ENCODE measurements at regions not wholly inside any gene's neighbourhood (a gene's known extent, or its start where the extent isn't known, plus 50 kb on each side); places are given as distances from the start of the nearest gene placed in this dataset.

- Histone ChIP-seq H3K9ac (ENCODE audit: low read depth in 1 of 2, low read length in 2 of 2) (no peak overlapping the region), H3K27ac (ENCODE audit: low read depth, low read length) (no peak overlapping the region), H3K27me3 (ENCODE audit: control insufficient read depth in 1 of 2, insufficient read depth in 2 of 2, low read length in 2 of 2) (no peaks in the 10 kb centered on the region), H3K4me3 (ENCODE audit: low read depth in 1 of 2, low read length in 2 of 2) (no peak overlapping the region), H3K36me3 (ENCODE audit: control insufficient read depth in 1 of 2, insufficient read depth in 2 of 2, low read length in 2 of 2) (no peaks in the 10 kb centered on the region), H3K9me3 (ENCODE audit: control insufficient read depth in 1 of 2, low read length in 2 of 2) (peaks cover 0 to under 1% of the 10 kb centered on the region in 2 donors), H3K4me1 (ENCODE audit: control insufficient read depth in 1 of 2, insufficient read depth in 2 of 2, low read length in 2 of 2) (peaks cover 0 to 1% of the 10 kb centered on the region in 2 donors)
These were observed 53.1 kb upstream of the STK39 start for GRCh38 chr2:168300460-168300859.

- no peak overlapping the region for H3K9ac ChIP-seq (ENCODE audit: low read depth in 1 of 2, low read length in 2 of 2)
- no peak overlapping the region for H3K27ac ChIP-seq (ENCODE audit: low read depth, low read length)
- H3K27me3 ChIP-seq (ENCODE audit: control insufficient read depth in 1 of 2, insufficient read depth in 2 of 2, low read length in 2 of 2): no peaks in the 10 kb centered on the region
- peaks cover 0 to 8% of the 10 kb centered on the region in 2 donors for H3K9me3 ChIP-seq (ENCODE audit: control insufficient read depth in 1 of 2, low read length in 2 of 2)
- no peaks in the 10 kb centered on the region for H3K4me1 ChIP-seq (ENCODE audit: control insufficient read depth in 1 of 2, insufficient read depth in 2 of 2, low read length in 2 of 2)
- no peaks in the 10 kb centered on the region for H3K36me3 ChIP-seq (ENCODE audit: control insufficient read depth in 1 of 2, insufficient read depth in 2 of 2, low read length in 2 of 2)
- H3K4me3 ChIP-seq (ENCODE audit: low read depth in 1 of 2, low read length in 2 of 2): no peak overlapping the region
These were observed 56.8 kb upstream of the STK39 start for GRCh38 chr2:168304024-168304681.

- Histone ChIP-seq H3K4me3 (ENCODE audit: low read depth in 1 of 2, low read length in 2 of 2) (no peak overlapping the region), H3K9ac (ENCODE audit: low read depth in 1 of 2, low read length in 2 of 2) (no peak overlapping the region), H3K27me3 (ENCODE audit: control insufficient read depth in 1 of 2, insufficient read depth in 2 of 2, low read length in 2 of 2) (no peaks in the 10 kb centered on the region), H3K4me1 (ENCODE audit: control insufficient read depth in 1 of 2, insufficient read depth in 2 of 2, low read length in 2 of 2) (peaks cover 0 to 7% of the 10 kb centered on the region in 2 donors), H3K27ac (ENCODE audit: low read depth, low read length) (no peak overlapping the region), H3K9me3 (ENCODE audit: control insufficient read depth in 1 of 2, low read length in 2 of 2) (peaks cover 0 to 8% of the 10 kb centered on the region in 2 donors), H3K36me3 (ENCODE audit: control insufficient read depth in 1 of 2, insufficient read depth in 2 of 2, low read length in 2 of 2) (no peaks in the 10 kb centered on the region)
These were observed 60.0 kb upstream of the STK39 start for GRCh38 chr2:168307379-168307778.

GRCh38 chr2:168310580-168310979 is 63.2 kb upstream of the STK39 start:
- H3K4me3 ChIP-seq (ENCODE audit: low read depth in 1 of 2, low read length in 2 of 2): no peak overlapping the region
- H3K27ac ChIP-seq (ENCODE audit: low read depth, low read length): no peak overlapping the region

GRCh38 chr2:168311261-168311910 is 64.0 kb upstream of the STK39 start:
- Histone ChIP-seq H3K4me3 (ENCODE audit: low read depth in 1 of 2, low read length in 2 of 2) (no peak overlapping the region), H3K4me1 (ENCODE audit: control insufficient read depth in 1 of 2, insufficient read depth in 2 of 2, low read length in 2 of 2) (peaks cover 0 to 12% of the 10 kb centered on the region in 2 donors), H3K9me3 (ENCODE audit: control insufficient read depth in 1 of 2, low read length in 2 of 2) (peaks cover 0 to 4% of the 10 kb centered on the region in 2 donors), H3K27me3 (ENCODE audit: control insufficient read depth in 1 of 2, insufficient read depth in 2 of 2, low read length in 2 of 2) (no peaks in the 10 kb centered on the region), H3K27ac (ENCODE audit: low read depth, low read length) (no peak overlapping the region), H3K9ac (ENCODE audit: low read depth in 1 of 2, low read length in 2 of 2) (no peak overlapping the region), H3K36me3 (ENCODE audit: control insufficient read depth in 1 of 2, insufficient read depth in 2 of 2, low read length in 2 of 2) (no peaks in the 10 kb centered on the region)

More at GRCh38 chr2:168310580-168310979, 63.2 kb upstream of the STK39 start:
- peaks cover 0 to 9% of the 10 kb centered on the region in 2 donors for H3K4me1 ChIP-seq (ENCODE audit: control insufficient read depth in 1 of 2, insufficient read depth in 2 of 2, low read length in 2 of 2)
- H3K9me3 ChIP-seq (ENCODE audit: control insufficient read depth in 1 of 2, low read length in 2 of 2): peaks cover 0 to 6% of the 10 kb centered on the region in 2 donors
- H3K36me3 ChIP-seq (ENCODE audit: control insufficient read depth in 1 of 2, insufficient read depth in 2 of 2, low read length in 2 of 2): no peaks in the 10 kb centered on the region
- H3K9ac ChIP-seq (ENCODE audit: low read depth in 1 of 2, low read length in 2 of 2): no peak overlapping the region
- no peaks in the 10 kb centered on the region for H3K27me3 ChIP-seq (ENCODE audit: control insufficient read depth in 1 of 2, insufficient read depth in 2 of 2, low read length in 2 of 2)

DNA sequence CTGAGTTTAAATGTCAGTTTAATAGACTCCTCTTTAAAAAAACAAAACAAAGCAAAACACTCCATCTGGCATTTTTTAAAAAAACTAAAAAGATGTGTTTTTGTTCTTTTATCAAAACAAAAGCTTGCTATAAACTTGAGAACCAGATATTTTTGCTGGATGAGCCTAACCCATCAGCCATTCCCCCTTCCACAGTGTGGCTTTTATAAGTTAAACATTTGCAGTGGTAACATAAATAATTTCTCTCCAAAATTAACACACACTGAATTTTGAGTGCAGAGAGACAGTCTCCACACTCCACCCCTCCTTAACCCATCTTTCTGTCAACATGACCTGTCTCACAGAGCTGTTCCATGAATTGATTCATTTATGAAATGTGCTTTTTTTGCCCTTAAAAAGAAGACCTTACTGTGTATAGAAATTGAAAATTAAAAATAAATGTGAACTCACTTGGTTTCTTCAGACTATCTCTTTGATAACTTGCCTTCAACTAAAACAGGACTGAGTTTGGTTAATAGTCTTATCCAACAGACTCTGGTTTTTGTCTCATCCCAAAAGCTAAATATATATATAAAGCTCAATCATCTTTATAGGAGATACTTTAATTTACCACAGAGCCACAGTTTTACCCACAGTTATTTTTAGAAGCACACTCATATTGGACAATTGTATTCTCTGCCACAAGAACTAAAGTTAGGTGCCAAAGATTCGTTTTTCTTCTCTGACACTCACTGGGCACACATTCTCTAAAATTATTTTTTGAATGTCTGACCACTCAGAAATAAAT is 64.8 kb upstream of the STK39 start:
- H3K4me1 ChIP-seq (ENCODE audit: control insufficient read depth in 1 of 2, insufficient read depth in 2 of 2, low read length in 2 of 2): peaks cover 0 to 12% of the 10 kb centered on the region in 2 donors
- H3K27me3 ChIP-seq (ENCODE audit: control insufficient read depth in 1 of 2, insufficient read depth in 2 of 2, low read length in 2 of 2): no peaks in the 10 kb centered on the region
- no peak overlapping the region for H3K27ac ChIP-seq (ENCODE audit: low read depth, low read length)
- H3K9me3 ChIP-seq (ENCODE audit: control insufficient read depth in 1 of 2, low read length in 2 of 2): peaks cover 0 to 3% of the 10 kb centered on the region in 2 donors
- H3K4me3 ChIP-seq (ENCODE audit: low read depth in 1 of 2, low read length in 2 of 2): no peak overlapping the region
- no peak overlapping the region for H3K9ac ChIP-seq (ENCODE audit: low read depth in 1 of 2, low read length in 2 of 2)
- no peaks in the 10 kb centered on the region for H3K36me3 ChIP-seq (ENCODE audit: control insufficient read depth in 1 of 2, insufficient read depth in 2 of 2, low read length in 2 of 2)

DNA sequence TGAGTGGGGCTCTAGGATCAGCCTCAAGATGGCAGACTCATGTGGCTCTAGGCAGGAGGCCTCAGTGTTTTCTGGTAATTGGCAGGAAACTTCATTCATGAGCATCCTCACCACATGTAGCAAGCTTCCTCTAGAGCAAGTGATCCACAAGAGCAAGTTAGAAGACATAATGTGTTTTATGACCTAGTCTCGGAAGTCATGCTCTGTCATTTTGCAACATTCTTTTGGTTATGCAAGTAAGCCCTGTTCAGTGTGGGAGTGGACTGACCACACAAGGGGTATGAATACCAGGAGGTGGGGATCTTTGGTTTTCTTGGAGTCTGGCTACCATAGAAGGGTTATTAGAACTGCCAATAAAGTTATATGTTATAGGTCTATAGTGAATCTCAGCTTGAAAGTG is 66.8 kb upstream of the STK39 start:
- H3K4me1 ChIP-seq (ENCODE audit: control insufficient read depth in 1 of 2, insufficient read depth in 2 of 2, low read length in 2 of 2): peaks cover 0 to 12% of the 10 kb centered on the region in 2 donors

DNA sequence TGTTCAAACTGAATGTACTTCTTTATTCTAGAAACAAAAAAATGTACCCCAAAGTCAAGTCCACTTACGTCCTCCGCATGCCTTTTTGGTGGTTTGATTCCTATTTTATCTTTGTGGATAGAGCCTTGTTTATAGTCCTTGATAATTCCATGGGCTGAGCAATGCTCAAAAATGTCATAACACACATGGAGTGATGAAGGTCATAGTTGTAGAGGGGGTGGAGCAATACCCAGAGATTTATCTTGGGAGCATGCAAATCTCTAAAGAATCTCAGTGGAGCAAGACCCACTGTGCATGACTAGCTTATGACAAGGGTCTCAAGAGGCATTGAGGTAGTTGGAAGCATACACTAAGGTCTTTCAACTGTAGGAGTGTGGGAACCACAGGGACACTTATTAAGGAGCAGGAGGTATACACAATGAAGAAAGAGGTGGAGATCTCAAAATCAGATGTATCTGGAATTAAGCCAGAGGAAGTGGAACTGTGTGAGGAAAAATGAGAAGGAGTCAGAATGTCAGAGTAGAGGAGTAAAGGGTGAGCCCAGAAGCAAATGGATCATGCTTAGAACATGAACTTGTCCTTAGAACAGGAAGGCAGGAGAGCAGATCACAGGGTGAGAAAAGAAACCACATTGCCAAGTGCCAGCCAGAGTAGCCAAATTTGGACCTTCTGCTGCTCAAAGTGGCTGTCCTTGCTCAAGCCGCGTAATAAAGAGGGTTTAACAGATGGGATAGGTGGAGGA is 68.1 kb upstream of the STK39 start:
- Histone ChIP-seq H3K36me3 (ENCODE audit: control insufficient read depth in 1 of 2, insufficient read depth in 2 of 2, low read length in 2 of 2) (no peaks in the 10 kb centered on the region), H3K4me3 (ENCODE audit: low read depth in 1 of 2, low read length in 2 of 2) (no peak overlapping the region), H3K9me3 (ENCODE audit: control insufficient read depth in 1 of 2, low read length in 2 of 2) (no peaks in the 10 kb centered on the region), H3K27me3 (ENCODE audit: control insufficient read depth in 1 of 2, insufficient read depth in 2 of 2, low read length in 2 of 2) (no peaks in the 10 kb centered on the region), H3K27ac (ENCODE audit: low read depth, low read length) (no peak overlapping the region), H3K9ac (ENCODE audit: low read depth in 1 of 2, low read length in 2 of 2) (no peak overlapping the region), H3K4me1 (ENCODE audit: control insufficient read depth in 1 of 2, insufficient read depth in 2 of 2, low read length in 2 of 2) (peaks cover 0 to 12% of the 10 kb centered on the region in 2 donors)

More for the DNA sequence above, 66.8 kb upstream of the STK39 start:
- Histone ChIP-seq H3K9me3 (ENCODE audit: control insufficient read depth in 1 of 2, low read length in 2 of 2) (no peaks in the 10 kb centered on the region), H3K27me3 (ENCODE audit: control insufficient read depth in 1 of 2, insufficient read depth in 2 of 2, low read length in 2 of 2) (no peaks in the 10 kb centered on the region), H3K27ac (ENCODE audit: low read depth, low read length) (no peak overlapping the region), H3K9ac (ENCODE audit: low read depth in 1 of 2, low read length in 2 of 2) (no peak overlapping the region), H3K36me3 (ENCODE audit: control insufficient read depth in 1 of 2, insufficient read depth in 2 of 2, low read length in 2 of 2) (no peaks in the 10 kb centered on the region), H3K4me3 (ENCODE audit: low read depth in 1 of 2, low read length in 2 of 2) (no peak overlapping the region)

- Histone ChIP-seq H3K36me3 (ENCODE audit: control insufficient read depth in 1 of 2, insufficient read depth in 2 of 2, low read length in 2 of 2) (no peaks in the 10 kb centered on the region), H3K27ac (ENCODE audit: low read depth, low read length) (no peak overlapping the region), H3K4me3 (ENCODE audit: low read depth in 1 of 2, low read length in 2 of 2) (no peak overlapping the region)
These were observed 68.7 kb upstream of the STK39 start for GRCh38 chr2:168316073-168316440.

More at GRCh38 chr2:168316073-168316440, 68.7 kb upstream of the STK39 start:
- no peak overlapping the region for H3K9ac ChIP-seq (ENCODE audit: low read depth in 1 of 2, low read length in 2 of 2)
- peaks cover 0 to 10% of the 10 kb centered on the region in 2 donors for H3K4me1 ChIP-seq (ENCODE audit: control insufficient read depth in 1 of 2, insufficient read depth in 2 of 2, low read length in 2 of 2)
- H3K9me3 ChIP-seq (ENCODE audit: control insufficient read depth in 1 of 2, low read length in 2 of 2): no peaks in the 10 kb centered on the region
- H3K27me3 ChIP-seq (ENCODE audit: control insufficient read depth in 1 of 2, insufficient read depth in 2 of 2, low read length in 2 of 2): no peaks in the 10 kb centered on the region

Data from duodenal mucosa (tissue), 2 donors.